ENCODE measurements at regions not wholly inside any gene's neighbourhood (a gene's known extent, or its start where the extent isn't known, plus 50 kb on each side); places are given as distances from the start of the nearest gene placed in this dataset.
"Not testable (repeated sequence)": the region's sequence is repeated elsewhere in the genome, so short reads cannot be mapped to it uniquely, and the experiment has no call there.

DNA sequence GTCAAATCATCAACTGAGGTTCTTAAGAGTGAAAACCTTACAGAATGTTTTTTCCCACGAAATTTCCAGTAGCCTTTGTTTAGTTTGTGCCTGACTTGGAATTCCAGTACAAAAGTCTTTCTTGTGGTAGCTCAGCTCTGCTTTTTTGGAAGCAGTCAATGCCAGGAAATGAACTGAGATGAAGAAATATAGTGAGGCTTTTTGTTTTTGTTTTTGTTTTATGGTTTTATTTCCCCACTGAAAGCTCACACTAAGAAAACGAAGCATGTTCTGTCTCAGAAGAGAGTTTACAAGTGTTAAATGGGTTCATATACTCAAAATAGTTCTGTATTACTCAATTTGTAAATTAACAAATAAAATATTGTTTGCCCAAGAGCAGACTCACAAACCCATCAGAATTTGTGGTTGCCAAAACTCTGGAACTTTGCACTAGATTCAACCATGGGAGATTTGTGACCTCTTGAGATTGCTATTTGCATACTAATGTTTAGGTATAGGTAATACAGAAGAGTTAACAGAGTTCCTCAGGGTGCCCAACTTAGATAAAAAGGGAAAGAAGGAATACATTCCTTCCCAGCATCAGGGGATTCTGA is 1060.8 kb downstream of the FAT4 start:
- peaks cover 23 to 28% of the 10 kb centered on the region in 2 donors for H3K9me3 Mint-ChIP-seq

DNA sequence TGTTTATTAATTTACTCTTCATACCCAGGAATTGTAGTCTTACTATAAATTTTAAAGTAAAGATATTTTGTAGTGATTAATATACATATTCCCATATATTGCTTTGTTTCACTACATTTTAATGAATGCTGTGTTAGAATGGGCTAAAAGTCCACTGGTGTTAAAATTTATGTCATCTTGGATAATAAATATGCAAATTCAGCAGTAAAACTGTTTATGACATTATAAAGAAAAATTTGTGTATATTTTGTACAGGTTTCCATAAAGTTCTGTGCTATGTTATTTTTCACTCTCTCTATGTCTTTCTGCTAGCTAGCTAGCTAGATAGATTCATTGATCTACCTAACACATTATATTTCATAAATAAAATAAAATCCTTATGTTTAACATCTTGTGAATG is 1071.2 kb downstream of the FAT4 start:
- no peak for DNase-seq (ENCODE audit: low spot score in 2 of 2)
- no peak for ATAC-seq
- Mint-ChIP-seq H3K27ac (no peak overlapping the region), H3K36me3 (no peaks in the 10 kb centered on the region), H3K9me3 (peaks cover 4 to 10% of the 10 kb centered on the region in 2 donors)

More for the DNA sequence above, 1060.8 kb downstream of the FAT4 start:
- no peak overlapping the region for H3K27ac Mint-ChIP-seq
- DNase-seq (ENCODE audit: low spot score in 2 of 2) (no peak), ATAC-seq (no peak)
- no peaks in the 10 kb centered on the region for H3K36me3 Mint-ChIP-seq

DNA sequence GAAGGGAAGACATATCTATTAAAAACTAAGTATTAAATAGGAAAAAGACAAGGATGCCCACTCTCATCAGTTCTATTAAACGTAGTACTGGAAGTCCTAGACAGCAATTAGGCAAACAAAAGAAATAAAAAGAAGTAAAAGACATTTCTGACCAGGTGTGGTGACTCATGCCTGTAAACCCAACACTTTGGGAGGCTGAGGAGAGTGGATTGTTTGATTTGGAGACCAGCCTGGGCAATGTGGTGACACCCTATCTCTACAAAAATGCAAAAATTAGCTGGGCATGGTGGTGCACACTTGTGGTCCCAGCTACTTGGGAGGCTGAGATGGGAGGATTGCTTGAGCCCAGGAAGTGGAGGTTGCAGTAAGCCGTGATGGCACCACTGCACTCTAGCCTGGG is 1071.8 kb downstream of the FAT4 start:
- peaks cover 4 to 8% of the 10 kb centered on the region in 2 donors for H3K9me3 Mint-ChIP-seq
- no peak for ATAC-seq

DNA sequence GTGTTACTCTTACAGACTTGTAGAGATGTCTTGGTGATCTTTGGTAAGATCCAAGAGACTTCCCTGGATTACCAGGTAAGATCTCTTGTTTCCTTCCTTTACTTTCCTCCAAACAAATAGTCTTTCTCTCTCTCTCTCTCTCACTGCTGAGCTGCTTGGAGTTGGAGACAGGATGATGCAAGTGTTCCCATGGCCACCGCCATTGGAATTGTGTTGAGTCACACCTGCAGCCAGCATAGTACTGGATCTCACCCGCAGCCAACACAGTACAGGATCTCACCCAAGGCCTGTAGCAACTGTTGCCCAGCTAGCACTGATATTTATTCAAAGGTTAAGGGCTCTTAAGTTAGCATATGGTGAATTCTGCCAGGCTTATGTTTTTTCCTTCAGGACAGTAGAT is 1080.9 kb downstream of the FAT4 start:
- peaks cover 0 to 5% of the 10 kb centered on the region in 2 donors for H3K36me3 Mint-ChIP-seq
- peaks cover 20 to 37% of the 10 kb centered on the region in 2 donors for H3K9me3 Mint-ChIP-seq
- no peak for ATAC-seq
- H3K27ac Mint-ChIP-seq = no peak overlapping the region
- DNase-seq (ENCODE audit: low spot score in 2 of 2) = no peak

More for the DNA sequence above, 1071.8 kb downstream of the FAT4 start:
- H3K36me3 Mint-ChIP-seq = no peaks in the 10 kb centered on the region
- H3K27ac Mint-ChIP-seq = no peak overlapping the region
- no peak for DNase-seq (ENCODE audit: low spot score in 2 of 2)

GRCh38 chr4:126396121-126396520 is 1081.4 kb downstream of the FAT4 start:
- Mint-ChIP-seq H3K36me3 (peaks cover 0 to 5% of the 10 kb centered on the region in 2 donors), H3K27ac (no peak overlapping the region), H3K9me3 (peaks cover 20 to 37% of the 10 kb centered on the region in 2 donors)
- DNase-seq (ENCODE audit: low spot score in 2 of 2) (no peak), ATAC-seq (no peak)

DNA sequence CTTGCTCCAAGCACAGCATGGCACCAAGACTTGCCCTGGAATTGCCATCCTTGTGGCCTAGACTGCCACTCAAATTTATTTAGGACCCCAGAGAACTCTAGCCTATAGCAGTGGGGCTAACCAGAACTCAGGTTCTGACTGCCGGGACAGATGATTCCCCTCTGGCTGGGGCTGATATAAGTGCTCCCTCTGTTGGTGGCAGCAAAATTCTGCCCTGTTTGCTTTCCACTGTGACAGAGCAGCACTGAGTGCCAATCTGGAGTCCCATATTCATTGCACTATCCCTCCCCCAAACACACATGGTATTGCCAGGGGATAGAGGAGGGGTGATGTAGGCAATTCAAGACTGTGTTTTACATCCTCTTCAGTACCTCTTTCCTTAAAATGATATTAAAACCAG is 1081.9 kb downstream of the FAT4 start:
- Mint-ChIP-seq H3K27ac (no peak overlapping the region), H3K36me3 (peaks cover 0 to 5% of the 10 kb centered on the region in 2 donors), H3K9me3 (peaks cover 20 to 37% of the 10 kb centered on the region in 2 donors)
- no peak for DNase-seq (ENCODE audit: low spot score in 2 of 2)
- ATAC-seq = no peak

DNA sequence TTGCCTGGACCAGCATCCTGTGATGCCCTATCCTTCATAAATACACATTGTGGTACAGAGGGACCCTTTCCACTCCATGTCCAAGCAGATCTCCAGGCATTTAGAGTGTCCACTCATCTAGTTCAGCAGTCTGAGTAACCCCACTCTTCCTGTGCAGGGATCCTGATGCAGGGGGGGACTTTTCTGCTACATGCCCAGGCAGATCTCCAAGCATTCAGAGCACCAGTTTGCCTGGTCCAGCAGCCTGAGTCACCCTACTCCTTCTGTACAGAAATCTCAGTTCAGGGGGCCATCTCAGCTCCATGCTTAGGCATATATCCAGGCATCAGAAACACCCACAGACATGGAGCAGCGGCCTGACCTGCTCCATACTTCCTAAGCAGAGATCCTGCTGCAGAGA is 1089.8 kb downstream of the FAT4 start:
- peaks cover 0 to 23% of the 10 kb centered on the region in 2 donors for H3K9me3 Mint-ChIP-seq
- DNase-seq (ENCODE audit: low spot score in 2 of 2) = no peak
- ATAC-seq = no peak
- H3K36me3 Mint-ChIP-seq = peaks cover 0 to 4% of the 10 kb centered on the region in 2 donors
- no peak overlapping the region for H3K27ac Mint-ChIP-seq

DNA sequence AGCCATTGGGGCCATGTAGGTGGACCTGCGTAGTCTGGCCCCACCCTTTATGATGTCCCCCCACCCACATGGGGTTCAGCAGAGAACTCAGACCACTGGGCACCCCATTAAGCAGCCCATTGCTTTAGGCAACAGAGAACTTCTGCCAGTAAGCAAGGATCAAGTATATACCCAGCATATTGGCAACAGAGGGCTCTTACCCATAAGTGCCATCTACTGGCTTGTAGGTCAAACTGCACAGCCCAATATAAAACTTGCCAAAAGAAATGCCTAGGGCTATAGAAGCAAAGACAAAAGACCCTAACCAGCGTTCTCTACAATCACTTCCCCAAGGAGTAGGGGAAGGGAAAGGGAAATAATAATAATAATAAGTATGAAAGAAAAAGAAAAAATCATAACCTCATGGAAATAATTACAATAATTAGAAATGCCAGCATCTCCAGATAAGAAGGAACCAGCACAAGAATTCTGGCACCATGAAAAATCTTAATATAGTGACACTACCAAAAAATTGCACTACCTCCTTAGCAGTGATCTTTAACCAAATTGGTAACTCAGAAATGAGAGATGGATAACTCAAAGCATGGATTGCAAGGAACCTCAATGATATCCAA is 1090.7 kb downstream of the FAT4 start:
- peaks cover 0 to 4% of the 10 kb centered on the region in 2 donors for H3K36me3 Mint-ChIP-seq
- peaks cover 0 to 23% of the 10 kb centered on the region in 2 donors for H3K9me3 Mint-ChIP-seq
- no peak for DNase-seq (ENCODE audit: low spot score in 2 of 2)
- H3K27ac Mint-ChIP-seq = no peak overlapping the region
- no peak for ATAC-seq

DNA sequence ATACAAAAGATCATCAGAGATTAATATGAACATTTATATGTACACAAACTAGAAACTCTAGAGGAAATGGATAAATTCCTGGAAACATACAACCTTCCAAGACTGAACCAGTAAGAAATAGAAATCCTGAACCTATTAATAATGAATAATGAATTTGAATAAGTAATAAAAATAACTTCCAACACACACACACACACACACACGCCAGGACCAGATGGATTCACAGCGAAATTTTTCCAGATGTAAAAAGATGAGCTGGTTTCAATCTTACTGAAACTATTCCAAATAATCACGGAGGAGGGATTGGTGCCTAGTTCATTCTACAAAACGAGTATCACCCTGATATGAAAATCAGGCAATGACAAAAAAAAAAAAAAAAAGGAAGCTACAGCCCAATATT is 1095.0 kb downstream of the FAT4 start:
- DNase-seq (ENCODE audit: low spot score in 2 of 2) = no peak
- no peak overlapping the region for H3K27ac Mint-ChIP-seq
- H3K36me3 Mint-ChIP-seq = peaks cover 0 to 8% of the 10 kb centered on the region in 2 donors
- peaks cover 10 to 35% of the 10 kb centered on the region in 2 donors for H3K9me3 Mint-ChIP-seq
- ATAC-seq = no peak

GRCh38 chr4:126411047-126411446 is 1096.3 kb downstream of the FAT4 start:
- peaks cover 0 to 8% of the 10 kb centered on the region in 2 donors for H3K36me3 Mint-ChIP-seq
- no peak for DNase-seq (ENCODE audit: low spot score in 2 of 2)
- H3K27ac Mint-ChIP-seq = no peak overlapping the region
- H3K9me3 Mint-ChIP-seq = peaks cover 10 to 35% of the 10 kb centered on the region in 2 donors
- ATAC-seq = no peak

DNA sequence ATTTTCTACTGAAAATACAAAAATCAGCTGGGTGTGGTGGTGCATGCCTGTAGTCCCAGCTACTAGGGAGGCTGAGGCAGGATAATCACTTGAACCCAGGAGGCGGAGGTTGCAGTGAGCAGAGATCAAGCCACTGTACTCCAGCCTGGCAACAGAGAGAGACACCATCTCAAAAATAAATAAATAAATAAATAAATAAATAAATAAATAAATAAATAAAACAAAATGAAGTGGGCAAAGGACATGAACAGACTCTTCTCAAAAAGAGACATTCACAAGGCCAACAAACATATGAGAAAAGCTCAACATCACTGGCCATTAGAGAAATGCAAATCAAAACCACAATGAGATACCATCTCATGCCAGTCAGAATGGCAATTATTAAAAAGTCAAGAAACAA is 1097.6 kb downstream of the FAT4 start:
- not testable (repeated sequence) for H3K36me3 Mint-ChIP-seq; DNase-seq (ENCODE audit: low spot score in 2 of 2); ATAC-seq; H3K27ac Mint-ChIP-seq
- peaks cover 10 to 28% of the 10 kb centered on the region in 2 donors for H3K9me3 Mint-ChIP-seq

GRCh38 chr4:126414741-126415140 is 1100.0 kb downstream of the FAT4 start:
- ATAC-seq (no peak), DNase-seq (ENCODE audit: low spot score in 2 of 2) (no peak)
- Mint-ChIP-seq H3K36me3 (peaks cover 0 to 5% of the 10 kb centered on the region in 2 donors), H3K27ac (no peak overlapping the region), H3K9me3 (peaks cover 16 to 19% of the 10 kb centered on the region in 2 donors)

DNA sequence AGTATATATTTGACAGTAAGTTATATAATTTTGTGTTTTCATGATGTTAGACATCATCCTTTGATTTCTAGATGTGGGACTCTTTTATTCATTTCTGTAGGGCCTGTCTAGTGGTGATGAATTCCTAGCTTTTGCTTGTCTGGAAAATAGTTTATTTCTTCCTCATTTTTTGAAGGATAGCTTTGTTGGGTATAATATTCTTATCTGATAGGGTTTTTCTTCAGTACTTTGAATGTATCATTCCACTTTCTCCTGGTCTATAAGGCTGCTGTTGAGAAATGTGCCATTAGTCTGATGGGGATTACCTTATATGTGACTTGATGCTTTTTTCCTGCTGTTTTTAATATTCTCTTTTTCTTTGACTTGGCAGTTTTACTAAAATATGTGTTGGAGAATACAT is 1104.5 kb downstream of the FAT4 start:
- DNase-seq (ENCODE audit: low spot score in 2 of 2) = no peak
- no peak for ATAC-seq
- Mint-ChIP-seq H3K9me3 (peaks cover 15 to 18% of the 10 kb centered on the region in 2 donors), H3K27ac (no peak overlapping the region), H3K36me3 (peaks cover 0 to 6% of the 10 kb centered on the region in 2 donors)

- no peak for ATAC-seq
- H3K36me3 Mint-ChIP-seq = peaks cover 0 to 5% of the 10 kb centered on the region in 2 donors
- DNase-seq (ENCODE audit: low spot score in 2 of 2) = no peak
- H3K27ac Mint-ChIP-seq = no peak overlapping the region
- H3K9me3 Mint-ChIP-seq = peaks cover 14 to 18% of the 10 kb centered on the region in 2 donors
Observed at GRCh38 chr4:126427853-126428252, 1113.1 kb downstream of the FAT4 start.

GRCh38 chr4:126431049-126431448 is 1116.3 kb downstream of the FAT4 start:
- ATAC-seq (no peak), DNase-seq (ENCODE audit: low spot score in 2 of 2) (no peak)
- Mint-ChIP-seq H3K9me3 (peaks cover 9 to 13% of the 10 kb centered on the region in 2 donors), H3K36me3 (peaks cover 0 to 5% of the 10 kb centered on the region in 2 donors), H3K27ac (no peak overlapping the region)

- no peak for ATAC-seq
- H3K27ac Mint-ChIP-seq = no peak overlapping the region
- peaks cover 0 to 3% of the 10 kb centered on the region in 2 donors for H3K36me3 Mint-ChIP-seq
- H3K9me3 Mint-ChIP-seq = peaks cover 14 to 21% of the 10 kb centered on the region in 2 donors
- no peak for DNase-seq (ENCODE audit: low spot score in 2 of 2)
Observed at GRCh38 chr4:126435491-126435890, 1120.7 kb downstream of the FAT4 start.

DNA sequence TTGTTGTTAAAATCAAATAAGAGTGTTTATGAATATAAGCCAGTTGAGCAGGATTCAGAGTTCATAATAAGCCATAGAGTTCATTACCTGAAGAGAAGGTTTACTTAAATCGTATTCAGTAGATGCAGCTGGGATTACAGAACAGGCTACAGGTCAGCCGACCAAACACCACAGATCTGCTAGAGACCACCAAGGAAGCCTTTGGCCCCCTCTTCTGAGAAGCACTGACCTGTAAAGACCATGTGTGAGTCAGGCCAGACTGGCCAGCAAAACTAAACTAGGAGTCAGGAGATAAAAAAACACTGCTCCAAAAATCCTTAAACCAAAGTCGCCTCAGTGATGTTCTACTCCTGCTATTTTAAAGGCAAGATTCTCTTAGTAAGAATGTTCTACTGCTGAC is 1125.5 kb downstream of the FAT4 start:
- no peak for ATAC-seq

More for the DNA sequence above, 1125.5 kb downstream of the FAT4 start:
- H3K27ac Mint-ChIP-seq = no peak overlapping the region
- H3K36me3 Mint-ChIP-seq = no peaks in the 10 kb centered on the region
- no peak for DNase-seq (ENCODE audit: low spot score in 2 of 2)
- H3K9me3 Mint-ChIP-seq = peaks cover 14 to 18% of the 10 kb centered on the region in 2 donors

Data from activated naive CD4-positive, alpha-beta T cell treated with anti-CD3 and anti-CD28 coated beads, Interleukin-2, amount 50 U/mL, for 72 hours (primary cell).